HG03159 (cell line): ENCODE measurements at regions not wholly inside any gene's neighbourhood (a gene's known extent, or its start where the extent isn't known, plus 50 kb on each side); places are given as distances from the start of the nearest gene placed in this dataset.

Source experiments
- ATAC-seq: cut with Tn5 transposase; IDR thresholded peaks from one replicate; pipeline ENCODE4 v1.9.1; 2021; ENCODE audit warnings: mild to moderate bottlenecking, moderate library complexity; ENCODE audit not compliant: unreplicated experiment

- no peak for ATAC-seq
Observed at GRCh38 chr20:40457404-40457803, 231.6 kb downstream of the MAFB start.

DNA sequence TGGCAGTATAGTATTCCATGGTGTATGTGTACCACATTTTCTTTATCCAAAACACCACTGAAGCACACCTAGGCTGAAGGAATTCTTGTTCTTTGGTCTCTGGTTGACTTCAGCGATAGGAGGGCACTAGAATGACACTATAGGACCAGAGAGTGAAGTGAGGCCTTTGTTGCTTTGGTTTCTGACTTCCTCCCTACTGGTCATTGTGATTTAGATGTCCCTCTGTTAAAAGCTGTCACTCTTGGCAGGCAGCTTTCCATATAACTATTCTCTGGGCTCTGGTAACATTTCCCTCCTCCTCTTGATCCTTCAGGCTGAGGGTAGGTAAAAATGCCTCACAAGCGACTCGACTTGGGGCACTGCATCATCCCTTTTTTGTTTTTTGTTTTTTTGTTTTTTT lies 236.3 kb downstream of the MAFB start:
- no peak for ATAC-seq

GRCh38 chr20:40451552-40451951 lies 237.5 kb downstream of the MAFB start:
- no peak for ATAC-seq

- no peak for ATAC-seq
Observed at GRCh38 chr20:40449974-40450616, 238.9 kb downstream of the MAFB start.

DNA sequence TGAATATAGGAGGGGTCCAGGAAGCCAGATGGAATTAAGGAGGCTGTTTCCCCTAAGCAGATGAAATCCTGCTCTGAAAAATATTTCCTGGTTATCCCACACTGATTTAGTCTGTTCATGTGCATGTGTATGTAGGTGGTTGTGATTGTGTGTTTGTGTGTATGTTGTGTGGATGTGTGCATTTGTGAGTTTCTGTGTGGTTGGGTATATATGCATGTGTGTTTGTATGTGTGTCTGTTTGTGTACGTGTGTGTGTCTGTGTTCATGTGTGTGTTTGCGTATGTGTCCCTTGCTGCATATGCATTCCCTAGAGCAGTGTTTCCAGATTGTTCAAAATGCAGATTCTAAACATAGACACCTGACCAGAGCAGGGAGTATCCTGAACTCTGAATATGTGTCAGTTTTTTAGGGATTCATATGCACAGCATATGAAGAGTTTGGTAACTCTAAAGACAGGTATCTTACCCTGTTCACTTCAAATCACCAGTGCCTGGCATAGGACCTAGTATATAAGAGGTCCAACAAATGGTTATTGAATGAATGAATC lies 239.8 kb downstream of the MAFB start:
- no peak for ATAC-seq

- no peak for ATAC-seq
Observed at GRCh38 chr20:40446888-40447287, 242.1 kb downstream of the MAFB start.

- no peak for ATAC-seq
Observed at GRCh38 chr20:40444516-40444915, 244.5 kb downstream of the MAFB start.

DNA sequence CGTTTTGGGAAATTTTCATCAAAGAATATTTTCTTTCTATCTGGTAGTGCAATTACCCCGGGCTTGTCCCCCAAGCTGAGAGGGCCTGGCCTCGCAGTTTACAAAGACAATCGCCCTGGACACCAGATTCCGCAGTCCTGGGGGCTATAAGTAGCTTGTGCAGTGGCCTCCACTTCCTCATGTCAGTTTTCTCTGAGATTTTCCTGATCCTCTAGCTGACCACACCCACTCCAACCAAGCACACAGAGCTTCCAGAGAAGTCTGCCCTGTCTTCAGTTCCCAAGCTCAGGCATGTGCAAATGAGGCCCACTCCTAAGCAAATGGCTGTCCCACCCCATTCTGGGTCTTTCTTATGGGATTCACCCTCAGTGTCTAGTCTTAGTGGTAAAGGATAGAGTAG lies 245.3 kb downstream of the MAFB start:
- no peak for ATAC-seq

- ATAC-seq: no peak
Observed at GRCh38 chr20:40442181-40442963, 246.7 kb downstream of the MAFB start.

DNA sequence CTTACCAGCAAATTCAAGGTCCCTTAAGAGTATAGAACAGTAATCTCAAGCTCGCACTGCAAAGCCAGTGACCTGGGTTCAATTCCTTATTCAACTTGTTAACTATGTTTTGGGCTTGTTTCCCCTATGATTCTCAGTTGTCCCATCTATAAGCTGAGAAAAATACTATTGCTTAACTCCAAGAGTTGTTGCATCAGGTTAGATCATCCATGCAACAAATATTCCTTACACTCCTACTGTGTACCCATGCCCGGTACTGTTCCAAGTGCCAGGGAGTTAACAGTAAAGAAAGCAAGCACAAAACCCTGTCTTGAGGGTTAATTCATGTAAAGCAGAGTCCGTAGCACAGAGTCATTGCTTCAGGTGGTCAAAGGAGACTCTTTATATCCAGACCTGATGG lies 247.3 kb downstream of the MAFB start:
- no peak for ATAC-seq

DNA sequence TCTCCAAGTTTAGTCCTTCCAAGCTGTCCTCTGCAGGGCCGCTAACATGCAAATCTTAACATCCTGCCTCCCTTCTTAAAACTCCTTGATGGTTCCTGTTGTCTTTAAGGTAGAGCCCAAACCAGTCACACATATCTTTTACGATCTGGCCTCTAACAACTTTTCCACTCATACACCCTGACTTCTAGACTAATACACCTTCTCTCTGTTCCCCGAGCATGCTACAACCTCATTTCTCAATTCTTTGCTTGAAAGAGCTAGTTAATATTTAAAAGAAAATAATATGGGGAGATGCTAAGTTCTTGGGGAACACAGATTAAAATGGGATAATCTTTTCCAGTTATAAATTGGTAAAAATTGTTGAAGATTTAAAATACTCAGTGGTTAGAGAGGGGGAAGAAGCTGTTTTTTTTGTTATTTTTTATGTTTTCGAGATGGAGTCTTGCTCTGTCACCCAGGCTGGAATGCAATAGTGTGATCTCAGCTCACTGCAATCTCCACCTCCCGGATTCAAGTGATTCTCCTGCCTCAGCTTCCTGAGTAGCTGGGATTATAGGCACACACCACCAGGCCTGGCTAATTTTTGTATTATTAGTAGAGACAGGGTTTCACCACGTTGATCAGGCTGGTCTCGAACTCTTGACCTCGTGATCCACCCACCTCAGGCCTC lies 250.7 kb downstream of the MAFB start:
- no peak for ATAC-seq

DNA sequence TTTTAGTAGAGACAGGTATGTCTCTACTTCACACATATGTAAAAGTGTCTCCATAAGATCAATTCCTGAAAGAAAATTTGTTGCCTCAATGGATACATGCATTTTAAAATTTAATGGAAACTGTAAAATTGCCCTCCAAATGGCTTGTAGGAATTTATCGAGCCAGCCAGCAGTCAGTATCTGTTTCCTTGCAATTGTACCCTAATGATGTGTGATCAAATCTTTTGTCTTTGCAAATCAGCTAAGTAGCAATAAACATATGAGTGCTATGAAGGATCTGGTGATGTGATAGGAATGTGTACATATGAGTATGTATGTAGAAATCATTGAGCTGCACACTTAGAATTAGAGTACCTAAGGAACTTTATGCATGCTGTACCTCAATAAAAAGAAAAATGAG lies 253.0 kb downstream of the MAFB start:
- no peak for ATAC-seq

DNA sequence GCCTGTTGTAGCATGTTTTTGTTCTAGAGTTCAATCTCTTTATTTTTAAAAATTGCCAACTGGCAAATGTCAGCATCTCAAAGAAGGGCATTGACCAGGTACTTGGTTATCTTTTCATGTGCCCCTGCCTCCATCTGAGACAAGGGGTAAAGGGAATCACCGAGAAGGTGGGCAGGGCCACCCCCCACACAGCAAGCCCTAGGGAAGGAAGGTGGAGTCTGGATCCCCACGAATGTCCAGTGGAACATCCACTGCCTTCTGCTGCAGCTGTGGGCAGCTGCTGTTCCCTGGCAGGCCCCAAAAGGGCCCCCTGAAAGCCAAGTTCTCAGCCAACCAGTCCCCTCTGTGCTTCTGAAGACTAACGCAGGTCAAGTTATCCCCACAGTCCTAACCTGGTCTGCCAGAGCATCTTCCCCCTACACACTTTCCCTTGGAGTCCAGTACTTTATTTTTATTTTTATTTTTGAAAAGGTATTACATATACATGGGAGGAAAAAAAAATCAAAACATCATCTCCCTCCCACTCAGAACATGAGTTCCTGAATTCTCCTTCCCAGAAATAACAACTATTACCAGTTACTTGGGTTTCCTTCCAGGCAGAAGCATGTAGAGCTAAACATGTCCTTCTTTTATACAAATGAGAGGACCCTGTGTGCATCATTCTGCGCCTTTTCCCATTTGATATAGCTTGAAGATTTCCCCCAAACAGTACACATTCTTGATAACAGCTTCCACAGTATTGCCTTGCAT lies 253.7 kb downstream of the MAFB start:
- no peak for ATAC-seq

- no peak for ATAC-seq
Observed at GRCh38 chr20:40434122-40434521, 254.9 kb downstream of the MAFB start.

DNA sequence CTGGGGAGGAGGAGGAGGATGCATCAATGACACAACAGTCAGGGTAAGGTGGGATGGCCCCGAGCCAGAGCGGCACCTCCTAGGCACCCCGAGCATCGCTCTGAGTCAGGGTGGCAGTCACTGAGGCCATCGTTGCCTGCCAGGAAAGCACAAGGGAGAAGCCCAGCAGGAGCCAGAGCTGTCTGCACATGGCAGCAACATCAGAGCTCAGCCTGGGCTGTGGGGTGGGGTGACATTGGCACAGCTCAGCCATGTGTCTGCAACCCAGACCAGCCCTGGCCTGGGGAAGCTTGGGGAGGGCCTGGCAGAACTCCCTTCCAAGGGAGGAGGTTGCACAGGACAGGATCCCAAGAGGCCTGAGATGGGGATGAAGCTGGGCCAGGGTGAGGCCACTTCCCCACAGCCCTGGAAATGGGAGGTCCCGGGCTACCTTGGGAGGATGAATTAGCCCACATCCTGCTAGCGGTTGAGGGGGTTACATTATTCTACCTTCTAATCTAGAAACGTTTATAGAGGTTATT lies 255.6 kb downstream of the MAFB start:
- ATAC-seq: no peak

GRCh38 chr20:40431611-40432010 lies 257.4 kb downstream of the MAFB start:
- ATAC-seq: no peak

- no peak for ATAC-seq
Observed at GRCh38 chr20:40431112-40431511, 257.9 kb downstream of the MAFB start.

DNA sequence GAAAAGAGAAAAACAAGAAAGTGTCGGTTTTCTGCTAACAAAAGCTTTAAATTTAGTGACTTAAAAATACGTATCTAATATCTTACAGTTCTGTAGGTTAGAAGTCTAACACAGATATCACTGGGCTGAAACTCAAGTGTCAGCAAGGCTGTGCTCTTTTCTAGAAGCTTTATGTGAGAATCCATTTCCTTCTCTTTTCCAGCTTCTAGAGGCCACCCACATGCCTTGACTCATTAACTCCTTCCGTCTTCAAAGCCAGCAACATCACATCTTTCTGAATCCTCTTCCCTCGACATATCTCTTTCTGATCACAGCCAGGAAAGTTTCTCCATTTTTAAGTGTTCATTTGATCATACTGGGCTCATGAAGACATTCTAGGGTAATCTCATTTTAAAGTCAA lies 262.0 kb downstream of the MAFB start:
- ATAC-seq: no peak

- ATAC-seq: no peak
Observed at GRCh38 chr20:40424695-40425094, 264.3 kb downstream of the MAFB start.

- ATAC-seq: no peak
Observed at GRCh38 chr20:40422656-40423055, 266.4 kb downstream of the MAFB start.

GRCh38 chr20:40416274-40416673 lies 272.8 kb downstream of the MAFB start:
- no peak for ATAC-seq
